GM10266 (cell line): ENCODE measurements at regions not wholly inside any gene's neighbourhood (a gene's known extent, or its start where the extent isn't known, plus 50 kb on each side); places are given as distances from the start of the nearest gene placed in this dataset.

ENCODE experiments used
- DNase-seq: peaks from one replicate; pipeline ENCODE4 v3.0.0; 2012; ENCODE audit errors: extremely low spot score
- CTCF ChIP-seq: IDR thresholded peaks from 2 replicates; pipeline ENCODE4 v1.5.1; 2012; ENCODE audit warnings: mild to moderate bottlenecking, low read depth; ENCODE audit not compliant: control insufficient read depth, insufficient read depth; ENCODE audit errors: missing control alignments

- no peak for DNase-seq
- no peak for TF ChIP-seq CTCF
Observed at GRCh38 chr9:79300068-79300467, 271.7 kb upstream of the TLE4 start.

- DNase-seq: no peak
- TF ChIP-seq CTCF: no peak
Observed at GRCh38 chr9:79301085-79301484, 270.7 kb upstream of the TLE4 start.

GRCh38 chr9:79301551-79302391 lies 270.0 kb upstream of the TLE4 start:
- DNase-seq: no peak
- TF ChIP-seq CTCF: no peak

- no peak for TF ChIP-seq CTCF
- DNase-seq: no peak
Observed at GRCh38 chr9:79302569-79302968, 269.2 kb upstream of the TLE4 start.

- DNase-seq: no peak
- TF ChIP-seq CTCF: no peak
Observed at GRCh38 chr9:79308012-79308411, 263.8 kb upstream of the TLE4 start.

- no peak for DNase-seq
- TF ChIP-seq CTCF: no peak
Observed at GRCh38 chr9:79312686-79313421, 258.9 kb upstream of the TLE4 start.

GRCh38 chr9:79325501-79325900 lies 246.3 kb upstream of the TLE4 start:
- DNase-seq: no peak
- no peak for TF ChIP-seq CTCF
